SKM-1 treated with dmso at 0.1 percent for 144 hours (cell line): ENCODE measurements at regions not wholly inside any gene's neighbourhood (a gene's known extent, or its start where the extent isn't known, plus 50 kb on each side); places are given as distances from the start of the nearest gene placed in this dataset.

ENCODE experiments used
- DNase-seq: peaks from one replicate; lab custom pipeline; 2025; ENCODE audit not compliant: unreplicated experiment; lab: John Stamatoyannopoulos, UW

GRCh38 chr10:129223363-129223762 is 243.7 kb upstream of the MGMT start:
- no peak for DNase-seq

- DNase-seq, result no peak
These were observed 243.0 kb upstream of the MGMT start for GRCh38 chr10:129224065-129224464.

- no peak for DNase-seq
These were observed 235.2 kb upstream of the MGMT start for GRCh38 chr10:129231821-129232220.

- no peak for DNase-seq
These were observed 233.5 kb upstream of the MGMT start for GRCh38 chr10:129233351-129234148.

- no peak for DNase-seq
These were observed 230.8 kb upstream of the MGMT start for GRCh38 chr10:129236274-129236691.

GRCh38 chr10:129241461-129241860 is 225.6 kb upstream of the MGMT start:
- DNase-seq, result no peak

- no peak for DNase-seq
These were observed 222.7 kb upstream of the MGMT start for GRCh38 chr10:129244298-129244697.

- no peak for DNase-seq
These were observed 222.3 kb upstream of the MGMT start for GRCh38 chr10:129244757-129245156.

GRCh38 chr10:129253161-129253864 is 213.7 kb upstream of the MGMT start:
- no peak for DNase-seq

GRCh38 chr10:129253865-129254179 is 213.2 kb upstream of the MGMT start:
- no peak for DNase-seq

GRCh38 chr10:129258283-129258923 is 208.6 kb upstream of the MGMT start:
- no peak for DNase-seq

- no peak for DNase-seq
These were observed 207.8 kb upstream of the MGMT start for GRCh38 chr10:129259128-129259815.

GRCh38 chr10:129272176-129272575 is 194.9 kb upstream of the MGMT start:
- DNase-seq, result no peak

- no peak for DNase-seq
These were observed 194.0 kb upstream of the MGMT start for GRCh38 chr10:129272866-129273650.

- no peak for DNase-seq
These were observed 193.2 kb upstream of the MGMT start for GRCh38 chr10:129273860-129274259.

- DNase-seq, result no peak
These were observed 192.1 kb upstream of the MGMT start for GRCh38 chr10:129274748-129275474.

GRCh38 chr10:129275886-129276285 is 191.2 kb upstream of the MGMT start:
- DNase-seq, result no peak

- DNase-seq, result no peak
These were observed 190.0 kb upstream of the MGMT start for GRCh38 chr10:129277084-129277483.

- DNase-seq, result no peak
These were observed 189.2 kb upstream of the MGMT start for GRCh38 chr10:129277841-129278240.

GRCh38 chr10:129278686-129279085 is 188.4 kb upstream of the MGMT start:
- DNase-seq, result no peak
